Stimulated activated memory B cell treated with anti-CD40 and anti-IgM and Interleukin-4, amounts not matched to agents 10 μg/mL and 1 μg/mL and 100 μg/mL, for 72 hours (primary cell): ENCODE measurements at regions not wholly inside any gene's neighbourhood (a gene's known extent, or its start where the extent isn't known, plus 50 kb on each side); places are given as distances from the start of the nearest gene placed in this dataset.

Experiments
- ATAC-seq: fragments of 150-1000 bp; cut with Tn5 transposase; 2 replicates; pipeline ENCODE4 v1.10.0; 2021
- H3K27ac Mint-ChIP-seq: one replicate; pipeline ENCODE4 v1.8.0; 2022; ENCODE audit warnings: mild to moderate bottlenecking, mixed read lengths
- H3K27me3 Mint-ChIP-seq: one replicate; pipeline ENCODE4 v1.8.0; 2022; ENCODE audit warnings: mixed read lengths
- H3K36me3 Mint-ChIP-seq: one replicate; pipeline ENCODE4 v1.8.0; 2022; ENCODE audit warnings: mixed read lengths
- H3K4me1 Mint-ChIP-seq: one replicate; pipeline ENCODE4 v1.8.0; 2022; ENCODE audit warnings: mixed read lengths
- H3K4me3 Mint-ChIP-seq: one replicate; pipeline ENCODE4 v1.8.0; 2022; ENCODE audit warnings: mild to moderate bottlenecking, moderate library complexity, mixed read lengths
- H3K9me3 Mint-ChIP-seq: one replicate; pipeline ENCODE4 v1.8.0; 2022; ENCODE audit warnings: mixed read lengths

- Mint-ChIP-seq H3K36me3 (no peaks in the 10 kb centered on the region), H3K4me1 (no peaks in the 10 kb centered on the region), H3K27me3 (no peaks in the 10 kb centered on the region), H3K9me3 (no peaks in the 10 kb centered on the region), H3K4me3 (no peak overlapping the region), H3K27ac (no peak overlapping the region)
- ATAC-seq, result no peak
Measured at GRCh38 chr6:113104541-113104940, 752.6 kb upstream of the MARCKS start.

GRCh38 chr6:113104951-113105350 lies 752.2 kb upstream of the MARCKS start:
- H3K36me3 Mint-ChIP-seq, result no peaks in the 10 kb centered on the region
- no peak overlapping the region for H3K4me3 Mint-ChIP-seq
- H3K27ac Mint-ChIP-seq, result no peak overlapping the region
- H3K27me3 Mint-ChIP-seq, result no peaks in the 10 kb centered on the region
- ATAC-seq, result no peak
- H3K4me1 Mint-ChIP-seq, result no peaks in the 10 kb centered on the region
- no peaks in the 10 kb centered on the region for H3K9me3 Mint-ChIP-seq

GRCh38 chr6:113110211-113110610 lies 746.9 kb upstream of the MARCKS start:
- no peak for ATAC-seq
- Mint-ChIP-seq H3K4me1 (no peaks in the 10 kb centered on the region), H3K4me3 (no peak overlapping the region), H3K9me3 (no peaks in the 10 kb centered on the region), H3K27ac (no peak overlapping the region), H3K36me3 (no peaks in the 10 kb centered on the region), H3K27me3 (peaks cover 15% of the 10 kb centered on the region)

- Mint-ChIP-seq H3K27ac (no peak overlapping the region), H3K36me3 (no peaks in the 10 kb centered on the region), H3K4me1 (no peaks in the 10 kb centered on the region), H3K4me3 (no peak overlapping the region), H3K9me3 (peaks cover 3% of the 10 kb centered on the region), H3K27me3 (peaks cover 15% of the 10 kb centered on the region)
- no peak for ATAC-seq
Measured at GRCh38 chr6:113111550-113111949, 745.6 kb upstream of the MARCKS start.

GRCh38 chr6:113112086-113112485 lies 745.1 kb upstream of the MARCKS start:
- Mint-ChIP-seq H3K36me3 (no peaks in the 10 kb centered on the region), H3K4me3 (no peak overlapping the region), H3K27me3 (peaks cover 15% of the 10 kb centered on the region), H3K27ac (no peak overlapping the region), H3K4me1 (no peaks in the 10 kb centered on the region), H3K9me3 (peaks cover 6% of the 10 kb centered on the region)
- no peak for ATAC-seq

GRCh38 chr6:113115196-113115595 lies 741.9 kb upstream of the MARCKS start:
- Mint-ChIP-seq H3K4me1 (no peaks in the 10 kb centered on the region), H3K4me3 (no peak overlapping the region), H3K9me3 (peaks cover 8% of the 10 kb centered on the region), H3K36me3 (no peaks in the 10 kb centered on the region), H3K27ac (no peak overlapping the region), H3K27me3 (peaks cover 15% of the 10 kb centered on the region)
- ATAC-seq, result no peak

GRCh38 chr6:113120224-113120581 lies 736.9 kb upstream of the MARCKS start:
- Mint-ChIP-seq H3K27ac (no peak overlapping the region), H3K4me3 (no peak overlapping the region), H3K4me1 (no peaks in the 10 kb centered on the region), H3K27me3 (no peaks in the 10 kb centered on the region), H3K36me3 (no peaks in the 10 kb centered on the region), H3K9me3 (peaks cover 8% of the 10 kb centered on the region)
- ATAC-seq, result no peak

- ATAC-seq, result no peak
- Mint-ChIP-seq H3K27me3 (no peaks in the 10 kb centered on the region), H3K36me3 (no peaks in the 10 kb centered on the region), H3K9me3 (peaks cover 8% of the 10 kb centered on the region), H3K27ac (no peak overlapping the region), H3K4me3 (no peak overlapping the region), H3K4me1 (no peaks in the 10 kb centered on the region)
Measured at GRCh38 chr6:113120582-113121285, 736.4 kb upstream of the MARCKS start.

- Mint-ChIP-seq H3K36me3 (no peaks in the 10 kb centered on the region), H3K9me3 (peaks cover 4% of the 10 kb centered on the region), H3K27ac (no peak overlapping the region), H3K27me3 (no peaks in the 10 kb centered on the region), H3K4me3 (no peak overlapping the region), H3K4me1 (no peaks in the 10 kb centered on the region)
- ATAC-seq, result no peak
Measured at GRCh38 chr6:113121571-113121970, 735.6 kb upstream of the MARCKS start.

GRCh38 chr6:113122060-113122459 lies 735.1 kb upstream of the MARCKS start:
- Mint-ChIP-seq H3K4me1 (no peaks in the 10 kb centered on the region), H3K4me3 (no peak overlapping the region), H3K27me3 (no peaks in the 10 kb centered on the region), H3K9me3 (peaks cover 2% of the 10 kb centered on the region), H3K27ac (no peak overlapping the region), H3K36me3 (no peaks in the 10 kb centered on the region)
- ATAC-seq, result no peak

- H3K36me3 Mint-ChIP-seq, result no peaks in the 10 kb centered on the region
- no peak overlapping the region for H3K4me3 Mint-ChIP-seq
- H3K27me3 Mint-ChIP-seq, result no peaks in the 10 kb centered on the region
- H3K27ac Mint-ChIP-seq, result no peak overlapping the region
- no peaks in the 10 kb centered on the region for H3K4me1 Mint-ChIP-seq
- no peaks in the 10 kb centered on the region for H3K9me3 Mint-ChIP-seq
- no peak for ATAC-seq
Measured at GRCh38 chr6:113125626-113126025, 731.5 kb upstream of the MARCKS start.

- no peaks in the 10 kb centered on the region for H3K4me1 Mint-ChIP-seq
- no peak overlapping the region for H3K27ac Mint-ChIP-seq
- no peak for ATAC-seq
- no peaks in the 10 kb centered on the region for H3K9me3 Mint-ChIP-seq
- H3K36me3 Mint-ChIP-seq, result no peaks in the 10 kb centered on the region
- H3K4me3 Mint-ChIP-seq, result no peak overlapping the region
- no peaks in the 10 kb centered on the region for H3K27me3 Mint-ChIP-seq
Measured at GRCh38 chr6:113127786-113128419, 729.2 kb upstream of the MARCKS start.

- no peak overlapping the region for H3K4me3 Mint-ChIP-seq
- no peak overlapping the region for H3K27ac Mint-ChIP-seq
- no peaks in the 10 kb centered on the region for H3K9me3 Mint-ChIP-seq
- no peaks in the 10 kb centered on the region for H3K36me3 Mint-ChIP-seq
- H3K27me3 Mint-ChIP-seq, result no peaks in the 10 kb centered on the region
- no peak for ATAC-seq
- H3K4me1 Mint-ChIP-seq, result no peaks in the 10 kb centered on the region
Measured at GRCh38 chr6:113128661-113129060, 728.5 kb upstream of the MARCKS start.

GRCh38 chr6:113129991-113130390 lies 727.2 kb upstream of the MARCKS start:
- Mint-ChIP-seq H3K4me1 (no peaks in the 10 kb centered on the region), H3K27me3 (peaks cover 4% of the 10 kb centered on the region), H3K9me3 (no peaks in the 10 kb centered on the region), H3K36me3 (no peaks in the 10 kb centered on the region), H3K4me3 (no peak overlapping the region), H3K27ac (no peak overlapping the region)
- ATAC-seq, result no peak

- H3K27ac Mint-ChIP-seq, result no peak overlapping the region
- H3K9me3 Mint-ChIP-seq, result no peaks in the 10 kb centered on the region
- H3K4me3 Mint-ChIP-seq, result no peak overlapping the region
- no peak for ATAC-seq
- peaks cover 10% of the 10 kb centered on the region for H3K27me3 Mint-ChIP-seq
- no peaks in the 10 kb centered on the region for H3K36me3 Mint-ChIP-seq
- no peaks in the 10 kb centered on the region for H3K4me1 Mint-ChIP-seq
Measured at GRCh38 chr6:113137426-113137825, 719.7 kb upstream of the MARCKS start.

GRCh38 chr6:113140721-113141120 lies 716.4 kb upstream of the MARCKS start:
- Mint-ChIP-seq H3K4me3 (no peak overlapping the region), H3K9me3 (no peaks in the 10 kb centered on the region), H3K27me3 (no peaks in the 10 kb centered on the region), H3K4me1 (no peaks in the 10 kb centered on the region), H3K27ac (no peak overlapping the region), H3K36me3 (no peaks in the 10 kb centered on the region)
- ATAC-seq, result no peak
